SW 1271 (cell line): ENCODE measurements at regions not wholly inside any gene's neighbourhood (a gene's known extent, or its start where the extent isn't known, plus 50 kb on each side); places are given as distances from the start of the nearest gene placed in this dataset.

Source experiments
- DNase-seq, 2 experiments: peaks; one replicate each; lab custom pipeline; 2025; lab: John Stamatoyannopoulos, UW

DNA sequence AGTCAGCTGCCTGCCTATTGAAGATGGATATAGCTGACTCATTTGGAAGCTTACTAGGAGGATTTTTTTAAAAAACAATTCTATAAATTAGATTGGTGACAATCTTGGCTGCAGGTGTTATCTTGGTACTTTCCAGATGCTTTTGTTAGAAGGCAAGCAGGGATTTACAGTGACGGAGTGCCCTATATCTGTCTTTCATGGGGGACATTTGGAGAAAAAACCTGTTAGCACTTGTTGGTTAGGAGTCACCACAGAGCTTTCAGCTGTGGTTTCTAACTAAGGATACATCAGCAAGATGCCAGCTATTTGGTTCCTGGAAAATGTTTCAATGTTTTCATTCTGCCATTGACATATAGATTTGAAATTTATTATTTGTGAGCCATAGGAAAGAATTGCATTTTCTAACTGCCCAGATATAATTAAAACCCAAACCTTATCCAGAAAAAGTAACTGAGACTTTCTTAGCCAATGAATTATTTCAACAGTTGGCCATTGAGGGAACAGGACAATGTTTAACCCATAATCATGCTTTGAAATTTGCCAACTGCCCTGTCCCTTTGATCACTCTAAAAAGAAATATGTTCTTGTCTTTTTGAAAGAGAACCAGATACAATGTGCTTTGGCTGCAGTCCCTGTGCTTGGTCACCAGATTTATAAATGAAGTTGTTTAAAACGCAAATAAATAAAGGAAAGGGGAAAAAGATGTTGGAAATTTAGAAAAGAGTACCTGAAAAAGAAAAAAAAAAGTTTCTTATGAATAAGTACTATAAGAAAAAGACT is 761.0 kb upstream of the CXADR start:
- DNase-seq = no peak

- no peak for DNase-seq
These were observed 760.4 kb upstream of the CXADR start for GRCh38 chr21:16752475-16752857.

DNA sequence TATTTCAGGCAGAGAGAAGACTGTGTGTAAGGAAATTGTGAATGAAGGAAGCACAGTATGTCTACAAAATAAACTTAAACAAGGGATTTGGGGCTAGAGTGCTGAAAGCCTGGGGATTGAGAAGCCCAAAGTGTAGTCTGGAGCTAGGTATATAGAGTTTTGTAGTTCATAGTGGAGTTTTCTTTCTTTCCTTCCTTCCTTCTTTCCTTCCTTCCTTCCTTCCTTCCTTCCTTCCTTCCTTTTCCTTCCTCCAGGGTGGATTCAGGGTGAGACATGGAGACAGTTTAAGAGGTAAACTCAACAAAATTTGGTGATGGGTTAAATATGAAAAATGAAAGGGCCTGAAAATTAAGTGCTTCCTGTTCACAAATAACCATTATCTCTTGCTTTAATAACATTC is 757.8 kb upstream of the CXADR start:
- no peak for DNase-seq

DNA sequence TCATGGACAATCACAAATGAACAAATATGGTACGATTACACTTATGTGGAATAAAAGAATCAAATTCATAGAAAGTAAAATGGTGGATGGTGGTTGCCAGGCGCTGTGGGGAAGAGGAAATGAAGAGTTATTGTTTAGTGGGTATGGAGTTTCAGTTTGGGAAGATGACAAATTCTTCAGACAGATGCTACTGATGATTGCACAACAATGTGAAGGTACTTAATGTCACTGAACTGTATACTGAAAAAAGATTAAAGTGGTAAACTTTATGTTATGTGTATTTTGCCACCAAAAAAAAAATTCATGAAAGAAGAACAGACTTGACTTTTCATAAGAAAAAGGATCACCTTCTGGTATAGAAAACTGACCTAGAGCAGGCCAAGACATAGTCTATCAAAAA is 745.6 kb upstream of the CXADR start:
- DNase-seq = no peak

GRCh38 chr21:16768096-16768495 is 744.7 kb upstream of the CXADR start:
- no peak for DNase-seq

DNA sequence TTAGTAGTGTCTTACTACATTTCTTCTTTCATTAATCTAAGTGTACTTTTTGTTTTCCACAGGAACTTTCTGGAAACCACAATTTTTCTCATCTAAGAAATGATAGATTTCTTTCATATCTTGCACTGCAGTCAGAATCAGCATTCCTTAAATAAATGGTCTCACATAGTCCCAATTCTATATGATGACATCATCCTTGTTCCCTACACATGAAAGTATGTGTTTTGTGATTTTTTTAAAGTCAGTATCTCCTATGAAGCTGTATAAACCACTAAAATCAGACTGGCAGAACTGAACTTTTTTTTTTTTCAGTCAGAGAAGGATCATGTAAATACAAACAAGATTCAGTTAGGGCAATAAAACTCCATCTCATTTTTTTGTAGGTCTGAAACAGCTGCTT is 742.6 kb upstream of the CXADR start:
- DNase-seq = no peak

DNA sequence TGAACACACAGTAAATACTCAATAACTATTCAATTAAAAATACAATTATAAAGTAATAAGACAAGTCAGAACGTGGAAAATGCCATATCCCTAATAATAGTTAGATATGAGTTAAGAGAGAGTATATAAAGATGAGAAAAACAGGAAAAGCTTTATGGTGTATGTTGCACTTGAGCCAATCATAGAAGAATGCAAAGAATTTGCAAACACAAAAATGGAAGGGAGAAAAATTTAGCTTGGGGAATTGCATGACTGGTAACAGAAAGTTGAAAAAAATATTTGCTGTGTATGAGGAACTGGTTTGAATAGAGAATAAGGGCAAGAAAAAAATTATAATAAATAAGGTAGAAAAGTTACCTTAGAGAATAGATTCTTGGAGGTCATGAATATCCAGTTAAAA is 739.6 kb upstream of the CXADR start:
- peak in 1 of 2 experiments; percentile 1 for DNase-seq

DNA sequence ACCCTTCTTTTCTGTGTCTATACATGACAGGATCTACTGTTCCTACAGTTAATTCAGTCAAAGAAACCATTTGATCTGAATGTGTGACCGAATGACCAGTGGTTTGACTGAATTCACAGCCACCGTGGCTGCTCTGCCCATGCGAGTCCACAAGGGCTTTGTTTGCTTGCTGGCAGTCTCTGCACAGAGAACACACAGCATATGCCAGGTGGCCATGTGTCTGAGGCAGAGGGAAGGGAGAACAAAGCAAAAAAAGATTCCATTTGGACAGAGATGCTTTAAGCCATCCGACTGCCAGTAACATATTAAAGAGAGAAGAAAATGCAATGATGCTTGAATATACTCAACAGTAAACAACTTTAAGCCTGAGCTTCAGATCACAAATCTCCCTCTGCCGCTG is 737.8 kb upstream of the CXADR start:
- no peak for DNase-seq

GRCh38 chr21:16777041-16777720 is 735.7 kb upstream of the CXADR start:
- DNase-seq = no peak

- DNase-seq = no peak
These were observed 724.3 kb upstream of the CXADR start for GRCh38 chr21:16788584-16788983.

GRCh38 chr21:16789636-16790035 is 723.2 kb upstream of the CXADR start:
- DNase-seq = no peak

DNA sequence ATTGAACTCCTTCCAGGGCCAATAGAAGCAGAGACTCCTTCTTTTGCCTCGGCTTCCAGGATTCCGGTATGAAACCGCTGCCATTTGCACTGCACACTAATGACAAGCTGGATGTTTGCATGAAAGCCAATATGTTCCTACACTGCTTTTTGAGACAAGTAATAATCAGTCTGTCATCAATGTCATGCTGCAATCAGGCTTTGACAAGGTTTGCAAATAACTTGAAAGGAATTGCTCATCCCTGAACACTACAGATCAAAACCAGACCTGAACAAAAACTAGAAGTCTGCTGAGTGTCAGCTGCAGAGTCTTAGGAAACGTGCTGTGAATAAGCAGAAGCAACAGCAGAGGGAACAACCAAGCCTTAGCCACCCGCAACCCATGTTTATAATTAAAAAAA is 720.7 kb upstream of the CXADR start:
- DNase-seq = no peak

DNA sequence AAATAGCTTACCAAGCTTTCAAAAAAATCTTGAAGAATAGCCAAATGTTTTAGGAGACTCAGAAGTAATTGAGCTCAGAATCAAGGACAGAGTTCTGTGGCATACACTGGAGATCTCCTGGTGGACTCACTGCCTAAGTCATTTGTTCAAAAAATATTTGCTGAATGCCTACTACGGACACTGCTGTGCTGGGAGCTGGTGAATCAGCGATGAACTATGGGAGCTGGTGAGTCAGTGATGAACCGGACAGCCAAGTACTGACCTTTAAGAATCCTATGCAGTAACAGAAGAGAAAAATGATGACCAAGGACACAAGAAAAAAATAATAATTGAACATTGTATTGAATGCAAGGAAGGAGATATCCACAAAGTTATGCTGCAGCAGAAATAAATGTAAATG is 717.9 kb upstream of the CXADR start:
- peak; percentile 43 to 78 for DNase-seq

DNA sequence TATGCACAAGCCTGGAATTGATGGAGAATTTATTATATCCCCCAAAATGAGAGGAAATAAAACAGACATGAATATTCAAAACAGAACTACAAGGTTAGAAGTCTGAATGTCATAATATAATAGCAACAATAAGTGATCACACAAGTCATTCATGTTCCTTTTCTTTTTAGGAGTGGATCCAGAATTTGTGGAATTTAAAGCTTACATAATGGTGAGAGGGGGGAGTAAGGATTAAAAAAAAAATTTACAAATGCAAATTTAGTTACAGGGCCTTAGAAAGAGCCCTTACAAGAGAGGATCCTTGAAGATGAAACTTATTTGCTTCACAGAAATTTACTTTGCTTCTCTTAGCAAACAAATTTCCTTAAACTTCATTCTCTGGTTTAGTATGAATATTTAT is 716.1 kb upstream of the CXADR start:
- no peak for DNase-seq

DNA sequence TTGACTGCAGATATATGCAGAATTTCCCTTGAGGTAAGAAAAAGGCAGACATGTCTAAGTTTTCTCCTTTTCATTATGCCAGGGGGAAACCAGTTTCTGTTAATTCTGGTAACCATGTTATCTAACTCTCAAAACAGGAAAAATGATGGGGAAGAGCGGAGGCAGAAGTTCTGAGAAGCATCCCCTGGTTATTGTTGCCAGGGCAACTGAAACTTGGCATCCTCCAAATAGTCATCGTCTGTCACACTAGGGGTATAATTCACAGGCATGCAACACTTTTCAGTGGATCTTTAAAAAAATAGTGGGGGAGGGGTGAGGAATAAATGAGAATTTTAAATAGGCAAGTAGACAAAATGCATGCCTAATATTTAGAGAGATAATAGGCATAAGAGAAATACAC is 715.3 kb upstream of the CXADR start:
- no peak for DNase-seq

- no peak for DNase-seq
These were observed 714.9 kb upstream of the CXADR start for GRCh38 chr21:16797966-16798365.

DNA sequence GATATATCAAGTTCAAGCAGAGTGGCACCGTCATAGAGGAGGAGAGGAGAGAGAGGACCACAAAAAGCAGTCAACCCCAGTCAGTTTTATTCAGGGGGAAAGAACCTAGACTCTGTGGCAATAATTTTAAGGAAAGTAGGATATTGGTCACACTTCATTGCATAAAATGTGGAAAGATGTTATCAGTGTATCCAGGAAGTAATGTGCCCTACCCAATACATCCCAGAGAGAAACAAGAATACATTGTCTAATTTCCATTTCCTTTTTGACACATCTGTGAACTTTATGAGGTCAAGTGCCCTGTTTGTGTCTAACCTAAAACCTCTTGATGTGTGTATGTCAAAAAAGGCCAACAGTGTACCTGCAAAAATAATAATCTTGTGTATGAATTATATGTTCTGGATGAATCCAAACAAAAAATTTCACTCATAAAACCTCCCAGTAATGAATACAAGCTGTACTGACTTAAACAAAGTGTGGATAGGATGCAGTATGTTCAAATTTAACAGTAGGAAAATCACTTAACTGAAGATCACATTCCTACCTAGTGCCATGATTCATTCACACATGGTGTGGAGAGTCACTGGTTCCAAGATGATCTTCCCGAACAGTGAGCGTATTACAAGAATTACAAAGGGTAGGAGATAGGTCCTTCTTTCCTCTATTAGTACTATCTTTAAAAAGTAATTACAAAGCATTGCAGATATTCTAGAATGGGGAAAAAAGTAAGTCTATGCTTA is 712.1 kb upstream of the CXADR start:
- DNase-seq = no peak

DNA sequence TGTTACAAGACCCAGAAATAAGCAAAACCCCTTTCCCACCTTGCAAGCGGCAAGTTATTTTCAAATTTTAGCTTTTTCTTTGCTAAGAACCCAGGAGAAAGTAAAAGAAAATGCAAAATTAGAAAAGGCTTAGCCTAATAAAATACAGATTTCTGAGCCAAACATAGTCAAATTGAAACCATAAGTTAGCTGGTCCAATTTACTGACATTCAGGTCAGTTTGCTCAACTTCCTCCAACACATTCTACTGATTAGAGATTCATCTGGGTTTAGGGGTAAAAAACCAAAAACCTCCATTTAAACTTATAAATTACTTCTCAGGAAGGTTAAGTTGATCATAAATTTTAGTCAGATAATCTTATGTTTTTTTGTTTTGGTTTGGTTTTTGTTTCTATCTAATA is 701.8 kb upstream of the CXADR start:
- DNase-seq = no peak

DNA sequence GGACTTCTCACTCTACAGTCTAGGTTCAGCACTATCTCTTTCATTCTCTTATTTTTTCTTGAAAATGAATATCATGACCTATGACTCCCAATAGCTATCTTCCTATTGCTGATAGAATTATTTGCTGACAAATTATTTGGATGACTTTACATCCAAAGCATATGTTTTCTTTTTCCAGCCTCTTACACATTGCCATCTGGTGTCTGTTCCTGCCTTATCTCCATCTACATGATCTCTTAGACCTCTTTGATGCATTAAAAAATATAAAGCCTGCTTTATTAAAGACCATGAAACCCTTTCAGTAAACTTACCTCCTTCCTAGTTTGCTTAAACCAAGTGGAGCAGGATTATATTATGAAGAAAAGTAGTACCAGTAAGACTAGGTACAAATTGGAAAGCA is 700.9 kb upstream of the CXADR start:
- no peak for DNase-seq

DNA sequence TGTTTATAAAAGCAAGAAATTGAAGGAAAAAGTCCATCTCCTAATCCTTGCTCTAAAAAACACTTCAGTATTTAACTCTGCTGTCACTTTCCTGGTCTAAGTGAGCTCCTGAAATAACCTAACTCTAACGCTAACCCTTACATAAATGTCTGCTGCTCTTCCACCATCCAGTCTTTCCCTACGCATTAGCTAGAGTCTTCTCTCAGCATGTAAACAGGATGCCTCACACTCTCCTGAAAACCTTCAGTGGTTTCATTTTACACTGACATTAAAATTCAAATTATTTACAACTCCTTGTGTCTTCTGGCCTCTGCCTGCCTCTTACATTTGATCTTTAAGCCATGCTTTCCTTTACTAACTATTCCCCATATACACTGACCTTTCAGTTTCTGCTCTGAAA is 697.6 kb upstream of the CXADR start:
- no peak for DNase-seq

DNA sequence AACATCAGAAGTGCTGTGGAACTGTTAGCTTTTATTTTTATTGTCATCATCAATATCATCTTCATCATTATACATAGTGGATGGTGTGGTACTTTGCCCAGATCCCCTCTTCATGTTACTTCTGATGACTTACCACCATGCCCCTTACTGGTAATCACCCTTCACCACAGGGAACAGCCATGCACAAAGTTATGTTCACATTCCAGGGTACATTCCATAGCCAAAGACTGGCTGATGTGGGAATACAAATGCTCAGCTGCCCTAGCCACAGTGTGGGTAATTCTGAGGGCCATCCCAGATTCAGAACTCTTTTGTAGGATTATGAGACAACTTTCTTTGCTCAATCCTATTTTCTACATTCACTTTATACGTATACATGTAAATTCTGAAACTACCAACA is 691.3 kb upstream of the CXADR start:
- no peak for DNase-seq

DNA sequence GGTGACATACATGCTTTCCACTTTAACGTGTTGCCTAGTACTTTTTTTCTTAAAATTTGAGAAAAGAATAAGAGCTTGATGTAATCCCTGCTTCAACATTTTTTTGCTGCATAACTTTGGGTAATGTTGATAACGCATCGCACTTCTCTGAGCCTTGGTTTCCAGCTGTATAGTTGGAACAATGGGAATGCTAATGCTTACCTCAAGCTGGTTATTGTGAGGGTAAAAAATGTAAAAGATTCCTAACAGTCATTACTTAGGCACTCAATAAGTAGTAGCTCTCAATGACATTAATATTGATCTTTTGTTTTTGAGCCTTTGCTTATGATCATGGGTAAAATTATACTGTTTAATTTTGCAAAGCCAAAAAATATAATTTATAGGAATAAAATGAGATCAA is 683.3 kb upstream of the CXADR start:
- no peak for DNase-seq

GRCh38 chr21:16832791-16833190 is 680.1 kb upstream of the CXADR start:
- DNase-seq = no peak
